ENCODE measurements at regions not wholly inside any gene's neighbourhood (a gene's known extent, or its start where the extent isn't known, plus 50 kb on each side); places are given as distances from the start of the nearest gene placed in this dataset.

GRCh38 chr5:126695091-126695490, 81.8 kb upstream of the LMNB1 start:
- no peak for TF ChIP-seq CTCF (IDR thresholded peaks at IDR 0.05)
- TF ChIP-seq POLR2A (IDR thresholded peaks at IDR 0.05): no peak
